GDM1 (cell line): ENCODE measurements at regions not wholly inside any gene's neighbourhood (a gene's known extent, or its start where the extent isn't known, plus 50 kb on each side); places are given as distances from the start of the nearest gene placed in this dataset.
A peak's percentile ranks its signal among the peaks of the same experiment; 100 is the strongest.

Source experiments
- DNase-seq: peaks from one replicate; lab custom pipeline; 2025; lab: John Stamatoyannopoulos, UW

- DNase-seq: no peak
Observed at GRCh38 chr15:88382482-88382983, 84.7 kb downstream of the MRPL46 start.

GRCh38 chr15:88378188-88378637, 89.0 kb downstream of the MRPL46 start:
- DNase-seq: no peak

- DNase-seq: no peak
Observed at GRCh38 chr15:88377509-88377908, 89.7 kb downstream of the MRPL46 start.

GRCh38 chr15:88376574-88377174, 90.5 kb downstream of the MRPL46 start:
- no peak for DNase-seq

- DNase-seq: no peak
Observed at GRCh38 chr15:88375234-88375927, 91.8 kb downstream of the MRPL46 start.

- DNase-seq: no peak
Observed at GRCh38 chr15:88365124-88365523, 102.1 kb downstream of the MRPL46 start.

GRCh38 chr15:88348579-88349230, 92.2 kb upstream of the NTRK3 start:
- DNase-seq: no peak

GRCh38 chr15:88345962-88346361, 89.4 kb upstream of the NTRK3 start:
- no peak for DNase-seq

GRCh38 chr15:88344786-88345185, 88.2 kb upstream of the NTRK3 start:
- DNase-seq: no peak

- no peak for DNase-seq
Observed at GRCh38 chr15:88342666-88343065, 86.1 kb upstream of the NTRK3 start.

- no peak for DNase-seq
Observed at GRCh38 chr15:88341653-88342052, 85.1 kb upstream of the NTRK3 start.

GRCh38 chr15:88341006-88341405, 84.5 kb upstream of the NTRK3 start:
- no peak for DNase-seq

GRCh38 chr15:88337993-88338392, 81.5 kb upstream of the NTRK3 start:
- DNase-seq: no peak

GRCh38 chr15:88335074-88335473, 78.5 kb upstream of the NTRK3 start:
- no peak for DNase-seq

GRCh38 chr15:88334436-88334835, 77.9 kb upstream of the NTRK3 start:
- DNase-seq: no peak

- DNase-seq: peak; percentile 3
Observed at GRCh38 chr15:88331291-88331690, 74.8 kb upstream of the NTRK3 start.

GRCh38 chr15:88326924-88327323, 70.4 kb upstream of the NTRK3 start:
- DNase-seq: no peak

- no peak for DNase-seq
Observed at GRCh38 chr15:88324741-88325065, 68.2 kb upstream of the NTRK3 start.

- no peak for DNase-seq
Observed at GRCh38 chr15:88323976-88324740, 67.6 kb upstream of the NTRK3 start.

GRCh38 chr15:88323468-88323867, 66.9 kb upstream of the NTRK3 start:
- no peak for DNase-seq

GRCh38 chr15:88322461-88322860, 65.9 kb upstream of the NTRK3 start:
- no peak for DNase-seq

GRCh38 chr15:88321271-88321670, 64.7 kb upstream of the NTRK3 start:
- no peak for DNase-seq

GRCh38 chr15:88316586-88316985, 60.0 kb upstream of the NTRK3 start:
- no peak for DNase-seq
